ENCODE measurements at regions not wholly inside any gene's neighbourhood (a gene's known extent, or its start where the extent isn't known, plus 50 kb on each side); places are given as distances from the start of the nearest gene placed in this dataset.

DNA sequence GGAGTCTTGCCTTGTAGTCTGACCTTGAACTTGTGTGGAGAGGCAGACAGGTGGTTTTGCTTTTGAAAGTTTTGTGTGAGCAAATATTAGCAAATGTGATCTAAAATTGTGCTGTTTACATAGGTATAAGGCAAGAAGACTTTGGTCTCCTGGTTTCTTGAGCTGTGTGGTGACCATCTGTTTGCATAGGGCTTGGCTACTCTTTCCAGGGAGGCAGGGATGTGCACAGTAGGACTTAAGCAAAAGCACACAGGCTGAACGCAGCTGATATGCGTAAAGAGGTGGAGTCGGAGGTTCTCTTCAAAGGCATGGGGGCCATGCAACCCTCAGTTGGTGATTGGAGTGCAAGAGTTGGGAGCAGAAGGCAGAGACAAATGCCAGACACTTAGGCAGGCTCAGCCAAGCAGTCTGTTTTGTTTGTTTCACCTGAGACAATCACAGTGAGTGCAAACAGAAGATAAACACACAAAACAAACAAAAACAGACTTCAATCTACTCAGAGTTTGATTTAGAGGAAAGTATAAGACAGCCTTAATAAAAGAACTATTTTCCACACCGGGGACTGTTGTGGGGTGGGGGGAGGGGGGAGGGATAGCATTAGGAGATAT is 744.2 kb downstream of the MTRR start:
- DNase-seq (ENCODE audit: low read depth in 1 of 2, low spot score in 1 of 2) (no peak), ATAC-seq (no peak), FAIRE-seq (no peak)
- Histone ChIP-seq H3K4me2 (no peak overlapping the region), H3K4me3 (no peak overlapping the region), H3K4me1 (no peaks in the 10 kb centered on the region), H3K9me3 (no peaks in the 10 kb centered on the region), H3K27ac (no peak overlapping the region)
- WGBS (ENCODE audit: missing lambda C conversion rate), result 0% methylated on average over 3 of the region's 4 CpGs
- ChIA-PET POLR2A (no interaction called here), CTCF (no interaction called here)
- TF ChIP-seq NPAS2 (CRISPR knock-in tag; IDR thresholded peaks at IDR 0.05; ENCODE audit: borderline replicate concordance) (no peak), FOSB (CRISPR knock-in tag; IDR thresholded peaks at IDR 0.05) (no peak), EHMT2 (IDR thresholded peaks at IDR 0.05; ENCODE audit: low read depth) (no peak), TFCP2L1 (CRISPR knock-in tag; IDR thresholded peaks at IDR 0.05) (no peak), SMC3 (IDR thresholded peaks at IDR 0.05) (no peak)
- TF ChIP-seq, protein P1, sequence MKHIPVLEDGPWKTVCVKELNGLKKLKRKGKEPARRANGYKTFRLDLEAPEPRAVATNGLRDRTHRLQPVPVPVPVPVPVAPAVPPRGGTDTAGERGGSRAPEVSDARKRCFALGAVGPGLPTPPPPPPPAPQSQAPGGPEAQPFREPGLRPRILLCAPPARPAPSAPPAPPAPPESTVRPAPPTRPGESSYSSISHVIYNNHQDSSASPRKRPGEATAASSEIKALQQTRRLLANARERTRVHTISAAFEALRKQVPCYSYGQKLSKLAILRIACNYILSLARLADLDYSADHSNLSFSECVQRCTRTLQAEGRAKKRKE (CRISPR knock-in tag; IDR thresholded peaks at IDR 0.05; ENCODE audit: low read depth), result no peak
- TF ChIP-seq, protein P2, sequence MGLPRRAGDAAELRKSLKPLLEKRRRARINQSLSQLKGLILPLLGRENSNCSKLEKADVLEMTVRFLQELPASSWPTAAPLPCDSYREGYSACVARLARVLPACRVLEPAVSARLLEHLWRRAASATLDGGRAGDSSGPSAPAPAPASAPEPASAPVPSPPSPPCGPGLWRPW (IDR thresholded peaks at IDR 0.05), result no peak
- TF ChIP-seq, protein P3, sequence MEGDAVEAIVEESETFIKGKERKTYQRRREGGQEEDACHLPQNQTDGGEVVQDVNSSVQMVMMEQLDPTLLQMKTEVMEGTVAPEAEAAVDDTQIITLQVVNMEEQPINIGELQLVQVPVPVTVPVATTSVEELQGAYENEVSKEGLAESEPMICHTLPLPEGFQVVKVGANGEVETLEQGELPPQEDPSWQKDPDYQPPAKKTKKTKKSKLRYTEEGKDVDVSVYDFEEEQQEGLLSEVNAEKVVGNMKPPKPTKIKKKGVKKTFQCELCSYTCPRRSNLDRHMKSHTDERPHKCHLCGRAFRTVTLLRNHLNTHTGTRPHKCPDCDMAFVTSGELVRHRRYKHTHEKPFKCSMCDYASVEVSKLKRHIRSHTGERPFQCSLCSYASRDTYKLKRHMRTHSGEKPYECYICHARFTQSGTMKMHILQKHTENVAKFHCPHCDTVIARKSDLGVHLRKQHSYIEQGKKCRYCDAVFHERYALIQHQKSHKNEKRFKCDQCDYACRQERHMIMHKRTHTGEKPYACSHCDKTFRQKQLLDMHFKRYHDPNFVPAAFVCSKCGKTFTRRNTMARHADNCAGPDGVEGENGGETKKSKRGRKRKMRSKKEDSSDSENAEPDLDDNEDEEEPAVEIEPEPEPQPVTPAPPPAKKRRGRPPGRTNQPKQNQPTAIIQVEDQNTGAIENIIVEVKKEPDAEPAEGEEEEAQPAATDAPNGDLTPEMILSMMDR (IDR thresholded peaks at IDR 0.05), result no peak

DNA sequence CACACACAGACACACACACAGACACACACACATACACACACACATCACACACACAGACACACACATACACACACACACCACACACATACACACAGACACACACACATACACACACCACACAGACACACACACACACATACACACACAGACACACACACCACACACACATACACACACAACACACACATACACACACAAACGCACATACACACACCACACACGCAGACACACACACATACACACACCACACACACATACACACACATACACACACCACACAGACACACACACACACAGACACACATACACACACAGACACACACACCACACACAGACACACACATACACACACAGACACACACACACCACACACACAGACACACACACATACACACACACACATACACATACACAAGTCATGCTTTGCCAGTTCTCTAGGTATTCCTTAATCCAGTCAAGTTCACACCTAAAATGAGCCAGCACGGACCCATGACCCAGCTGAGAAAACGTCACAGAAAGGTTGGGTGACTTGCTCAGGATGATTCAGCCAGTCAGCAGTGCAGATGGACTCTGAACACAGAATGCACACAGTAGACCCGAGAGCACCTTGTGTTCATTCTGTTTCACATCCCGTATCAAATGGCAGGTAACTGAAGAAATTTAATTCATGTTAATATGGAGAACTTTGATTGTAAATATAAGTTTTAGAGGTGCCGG is 746.4 kb downstream of the MTRR start:
- no peak for ATAC-seq
- 17% methylated on average over 7 of the region's 7 CpGs for WGBS (ENCODE audit: missing lambda C conversion rate)
- ChIA-PET POLR2A (no interaction called here), CTCF (no interaction called here)
- DNase-seq (ENCODE audit: low read depth in 1 of 2, low spot score in 1 of 2), result no peak
- no peak overlapping the region for H3K27ac ChIP-seq
- no peak for TF ChIP-seq MAZ (IDR thresholded peaks at IDR 0.05; ENCODE audit: borderline replicate concordance, low read depth, low read length)
- TF ChIP-seq NFE2L2 (conservative IDR thresholded peaks at IDR 0.05; ENCODE audit: low read length), result no peak
- TF ChIP-seq RFX5 (IDR thresholded peaks at IDR 0.05), result no peak
- no peaks in the 10 kb centered on the region for H3K9me3 ChIP-seq
- H3K4me2 ChIP-seq, result no peak overlapping the region
- FAIRE-seq, result no peak
- no peaks in the 10 kb centered on the region for H3K4me1 ChIP-seq
- H3K4me3 ChIP-seq, result no peak overlapping the region

DNA sequence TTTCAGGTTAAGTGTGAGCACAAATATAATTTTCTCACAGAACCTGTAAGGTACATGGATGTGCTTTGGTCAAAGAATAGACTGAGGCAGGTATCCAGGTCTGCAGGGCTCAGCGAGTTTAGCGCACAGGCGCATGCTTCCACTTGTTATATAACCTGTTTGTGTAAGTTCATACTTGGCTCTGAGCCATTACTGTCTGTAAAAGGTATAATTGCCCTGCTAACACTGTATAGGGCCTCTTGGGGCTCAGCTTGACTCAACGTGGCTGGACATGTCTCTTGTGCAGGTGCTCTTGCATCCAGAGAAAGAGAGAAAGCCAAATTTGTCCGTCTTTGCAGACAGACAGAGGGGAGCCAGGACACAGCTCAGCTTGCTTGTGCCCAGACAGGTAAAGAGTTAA is 759.6 kb downstream of the MTRR start:
- CTCF ChIA-PET, result no interaction called here
- DNase-seq (ENCODE audit: low read depth in 1 of 2, low spot score in 1 of 2), result no peak
- WGBS (ENCODE audit: missing lambda C conversion rate), result 3% methylated on average over 5 of the region's 5 CpGs

More for the DNA sequence above, 759.6 kb downstream of the MTRR start:
- Histone ChIP-seq H3K4me3 (no peak overlapping the region), H3K27ac (no peak overlapping the region), H3K4me2 (no peak overlapping the region), H3K4me1 (no peaks in the 10 kb centered on the region), H3K9me3 (no peaks in the 10 kb centered on the region)
- POLR2A ChIA-PET, result no interaction called here
- ATAC-seq, result no peak
- TF ChIP-seq SREBF2 (IDR thresholded peaks at IDR 0.05), result no peak
- TF ChIP-seq PHF8 (IDR thresholded peaks at IDR 0.05; ENCODE audit: borderline replicate concordance, low read depth), result no peak
- no peak for TF ChIP-seq CHD2 (IDR thresholded peaks at IDR 0.05; ENCODE audit: low read length, partially characterized antibody)
- TF ChIP-seq, protein P4, sequence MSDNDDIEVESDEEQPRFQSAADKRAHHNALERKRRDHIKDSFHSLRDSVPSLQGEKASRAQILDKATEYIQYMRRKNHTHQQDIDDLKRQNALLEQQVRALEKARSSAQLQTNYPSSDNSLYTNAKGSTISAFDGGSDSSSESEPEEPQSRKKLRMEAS (IDR thresholded peaks at IDR 0.05), result no peak
- no peak for TF ChIP-seq FOSL2 (IDR thresholded peaks at IDR 0.05)
- TF ChIP-seq FOSL2 (CRISPR knock-in tag; IDR thresholded peaks at IDR 0.05), result no peak
- TF ChIP-seq, protein P5, sequence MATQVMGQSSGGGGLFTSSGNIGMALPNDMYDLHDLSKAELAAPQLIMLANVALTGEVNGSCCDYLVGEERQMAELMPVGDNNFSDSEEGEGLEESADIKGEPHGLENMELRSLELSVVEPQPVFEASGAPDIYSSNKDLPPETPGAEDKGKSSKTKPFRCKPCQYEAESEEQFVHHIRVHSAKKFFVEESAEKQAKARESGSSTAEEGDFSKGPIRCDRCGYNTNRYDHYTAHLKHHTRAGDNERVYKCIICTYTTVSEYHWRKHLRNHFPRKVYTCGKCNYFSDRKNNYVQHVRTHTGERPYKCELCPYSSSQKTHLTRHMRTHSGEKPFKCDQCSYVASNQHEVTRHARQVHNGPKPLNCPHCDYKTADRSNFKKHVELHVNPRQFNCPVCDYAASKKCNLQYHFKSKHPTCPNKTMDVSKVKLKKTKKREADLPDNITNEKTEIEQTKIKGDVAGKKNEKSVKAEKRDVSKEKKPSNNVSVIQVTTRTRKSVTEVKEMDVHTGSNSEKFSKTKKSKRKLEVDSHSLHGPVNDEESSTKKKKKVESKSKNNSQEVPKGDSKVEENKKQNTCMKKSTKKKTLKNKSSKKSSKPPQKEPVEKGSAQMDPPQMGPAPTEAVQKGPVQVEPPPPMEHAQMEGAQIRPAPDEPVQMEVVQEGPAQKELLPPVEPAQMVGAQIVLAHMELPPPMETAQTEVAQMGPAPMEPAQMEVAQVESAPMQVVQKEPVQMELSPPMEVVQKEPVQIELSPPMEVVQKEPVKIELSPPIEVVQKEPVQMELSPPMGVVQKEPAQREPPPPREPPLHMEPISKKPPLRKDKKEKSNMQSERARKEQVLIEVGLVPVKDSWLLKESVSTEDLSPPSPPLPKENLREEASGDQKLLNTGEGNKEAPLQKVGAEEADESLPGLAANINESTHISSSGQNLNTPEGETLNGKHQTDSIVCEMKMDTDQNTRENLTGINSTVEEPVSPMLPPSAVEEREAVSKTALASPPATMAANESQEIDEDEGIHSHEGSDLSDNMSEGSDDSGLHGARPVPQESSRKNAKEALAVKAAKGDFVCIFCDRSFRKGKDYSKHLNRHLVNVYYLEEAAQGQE (IDR thresholded peaks at IDR 0.05), result no peak
- no peak for TF ChIP-seq MAZ (IDR thresholded peaks at IDR 0.05; ENCODE audit: borderline replicate concordance, low read depth, low read length)
- TF ChIP-seq RCOR1 (IDR thresholded peaks at IDR 0.05; ENCODE audit: low read depth, low read length), result no peak
- no peak for TF ChIP-seq HOXB13 (CRISPR knock-in tag; IDR thresholded peaks at IDR 0.05; ENCODE audit: low read depth)
- TF ChIP-seq RARB (CRISPR knock-in tag; IDR thresholded peaks at IDR 0.05), result no peak
- TF ChIP-seq NPAS2 (CRISPR knock-in tag; IDR thresholded peaks at IDR 0.05; ENCODE audit: borderline replicate concordance), result no peak
- no peak for TF ChIP-seq POLR2AphosphoS2 (conservative IDR thresholded peaks at IDR 0.05; ENCODE audit: low read length)
- no peak for TF ChIP-seq MAFK (IDR thresholded peaks at IDR 0.05; ENCODE audit: partially characterized antibody)
- no peak for FAIRE-seq
